Osteocyte (in vitro differentiated cells): ENCODE measurements at regions not wholly inside any gene's neighbourhood (a gene's known extent, or its start where the extent isn't known, plus 50 kb on each side); places are given as distances from the start of the nearest gene placed in this dataset.

Experiments
- DNase-seq: peaks from one replicate; pipeline ENCODE4 v3.0.0; 2021; ENCODE audit warnings: mixed read lengths; ENCODE audit not compliant: unreplicated experiment; ENCODE audit errors: extremely low spot score
- H3K27ac Mint-ChIP-seq: one replicate; pipeline ENCODE4 v1.8.0; 2021; ENCODE audit warnings: mild to moderate bottlenecking, mixed read lengths; ENCODE audit not compliant: unreplicated experiment
- H3K27me3 Mint-ChIP-seq: one replicate; pipeline ENCODE4 v1.8.0; 2021; ENCODE audit warnings: mixed read lengths; ENCODE audit not compliant: unreplicated experiment
- H3K36me3 Mint-ChIP-seq: one replicate; pipeline ENCODE4 v1.8.0; 2021; ENCODE audit warnings: mixed read lengths; ENCODE audit not compliant: unreplicated experiment
- H3K4me1 Mint-ChIP-seq: one replicate; pipeline ENCODE4 v1.8.0; 2021; ENCODE audit warnings: mixed read lengths; ENCODE audit not compliant: unreplicated experiment
- H3K4me3 Mint-ChIP-seq: one replicate; pipeline ENCODE4 v1.8.0; 2021; ENCODE audit warnings: mild to moderate bottlenecking, moderate library complexity, mixed read lengths; ENCODE audit not compliant: unreplicated experiment
- H3K9me3 Mint-ChIP-seq: one replicate; pipeline ENCODE4 v1.8.0; 2021; ENCODE audit warnings: mixed read lengths; ENCODE audit not compliant: unreplicated experiment
- CTCF ChIP-seq: fragments of 200-600 bp; sonication (generic); IDR thresholded peaks from 2 replicates; pipeline ENCODE4 v1.5.0; 2021; ENCODE audit warnings: antibody characterized with exemption, mild to moderate bottlenecking, moderate library complexity

- no peaks in the 10 kb centered on the region for H3K9me3 Mint-ChIP-seq
- H3K27me3 Mint-ChIP-seq: no peaks in the 10 kb centered on the region
- peaks cover 9% of the 10 kb centered on the region for H3K4me1 Mint-ChIP-seq
- no peak overlapping the region for H3K27ac Mint-ChIP-seq
- TF ChIP-seq CTCF: no peak
- DNase-seq: no peak
- H3K4me3 Mint-ChIP-seq: no peak overlapping the region
- H3K36me3 Mint-ChIP-seq: no peaks in the 10 kb centered on the region
Observed at GRCh38 chr11:28976801-28977145, 868.6 kb downstream of the METTL15 start.

DNA sequence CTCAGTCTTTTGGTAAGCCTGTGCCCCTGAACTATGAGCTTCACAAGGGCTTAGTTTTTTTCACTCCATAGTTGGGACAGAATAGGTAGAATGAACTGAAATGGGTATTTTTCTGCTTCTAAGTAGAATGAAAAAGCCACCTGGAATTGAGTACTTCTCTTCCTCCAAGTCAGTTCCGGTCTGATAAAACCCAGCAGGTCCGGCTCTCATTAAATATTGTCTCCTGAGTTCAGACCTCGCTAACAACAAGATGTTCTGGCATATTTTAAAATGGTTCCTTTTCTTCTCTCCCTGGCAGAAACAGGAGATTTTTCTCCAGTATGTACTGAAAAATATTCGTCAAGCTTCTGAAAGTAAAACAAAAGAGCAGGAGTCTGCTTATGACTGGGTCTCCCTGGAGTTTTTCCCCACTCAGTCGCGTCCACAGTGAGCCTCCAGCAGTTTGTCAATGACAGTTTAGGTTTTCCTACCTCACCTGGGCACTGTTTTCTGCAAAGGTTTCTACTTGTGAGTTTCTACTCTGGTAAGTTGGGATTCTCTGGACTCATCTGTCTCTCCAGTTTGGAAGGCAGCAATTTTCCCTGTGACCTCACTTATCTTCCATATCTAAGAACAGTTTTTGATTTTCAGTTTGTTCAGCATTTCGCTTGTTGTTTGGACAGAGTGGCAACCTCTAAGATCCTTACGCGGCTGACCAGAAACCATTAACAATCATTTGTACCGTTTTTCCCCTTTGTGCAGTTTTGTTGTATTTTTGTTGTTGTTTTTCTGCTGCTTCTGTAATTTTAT is 868.0 kb downstream of the METTL15 start:
- no peak for TF ChIP-seq CTCF
- DNase-seq: no peak
- no peaks in the 10 kb centered on the region for H3K27me3 Mint-ChIP-seq
- no peak overlapping the region for H3K27ac Mint-ChIP-seq
- H3K4me1 Mint-ChIP-seq: peaks cover 3% of the 10 kb centered on the region
- no peaks in the 10 kb centered on the region for H3K9me3 Mint-ChIP-seq
- no peaks in the 10 kb centered on the region for H3K36me3 Mint-ChIP-seq
- no peak overlapping the region for H3K4me3 Mint-ChIP-seq

GRCh38 chr11:28969832-28970231 is 861.6 kb downstream of the METTL15 start:
- peaks cover 14% of the 10 kb centered on the region for H3K4me1 Mint-ChIP-seq
- no peak for DNase-seq
- no peaks in the 10 kb centered on the region for H3K36me3 Mint-ChIP-seq
- no peaks in the 10 kb centered on the region for H3K27me3 Mint-ChIP-seq
- H3K4me3 Mint-ChIP-seq: no peak overlapping the region
- no peak overlapping the region for H3K27ac Mint-ChIP-seq
- no peak for TF ChIP-seq CTCF
- H3K9me3 Mint-ChIP-seq: no peaks in the 10 kb centered on the region

DNA sequence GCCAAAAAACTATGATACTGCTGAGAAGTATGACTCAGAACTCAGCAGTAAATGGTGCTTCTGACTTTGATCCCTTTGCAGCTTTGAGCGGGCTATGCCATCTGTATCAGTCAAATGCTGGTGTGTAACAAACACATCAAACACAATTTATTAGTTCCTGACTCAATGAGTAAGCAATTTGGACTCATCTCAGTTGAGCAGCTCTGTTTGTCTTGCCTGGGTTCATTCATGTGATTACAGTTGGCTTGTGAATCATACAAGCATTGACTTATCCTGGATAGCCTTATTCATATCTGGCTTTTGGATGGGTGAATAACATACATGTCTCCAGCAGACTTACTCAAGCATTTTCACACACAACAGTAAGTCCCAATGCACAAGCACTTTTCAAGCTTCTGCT is 858.8 kb downstream of the METTL15 start:
- Mint-ChIP-seq H3K4me1 (peaks cover 39% of the 10 kb centered on the region), H3K27me3 (no peaks in the 10 kb centered on the region), H3K36me3 (no peaks in the 10 kb centered on the region), H3K9me3 (no peaks in the 10 kb centered on the region), H3K4me3 (no peak overlapping the region), H3K27ac (no peak overlapping the region)
- DNase-seq: no peak
- no peak for TF ChIP-seq CTCF

DNA sequence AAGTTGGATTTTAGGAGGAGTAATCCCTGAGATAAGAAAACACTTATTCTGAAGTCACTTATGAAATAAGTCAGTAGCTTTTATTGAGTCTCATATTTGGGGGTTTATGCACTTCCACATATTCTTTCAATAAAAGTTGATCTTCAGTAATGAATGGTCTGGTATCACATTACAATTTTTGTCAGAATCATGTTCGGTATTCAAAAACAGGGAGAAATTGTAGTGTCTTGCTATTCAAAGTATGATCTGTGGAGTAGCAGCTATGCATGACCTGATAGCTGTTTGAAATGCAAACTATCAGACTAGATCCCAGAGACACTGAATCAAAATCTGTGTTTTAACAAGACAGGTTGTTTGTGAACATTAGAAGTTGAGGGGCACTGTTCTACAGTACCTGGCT is 857.6 kb downstream of the METTL15 start:
- Mint-ChIP-seq H3K27ac (peak overlapping the region; percentile 64), H3K27me3 (no peaks in the 10 kb centered on the region), H3K4me1 (peaks cover 43% of the 10 kb centered on the region), H3K4me3 (no peak overlapping the region), H3K36me3 (no peaks in the 10 kb centered on the region), H3K9me3 (no peaks in the 10 kb centered on the region)
- TF ChIP-seq CTCF: no peak
- DNase-seq: no peak
